Activated CD4-positive, CD25-positive, alpha-beta regulatory T cell (primary cell): ENCODE measurements at regions not wholly inside any gene's neighbourhood (a gene's known extent, or its start where the extent isn't known, plus 50 kb on each side); places are given as distances from the start of the nearest gene placed in this dataset.

Source experiments
- DNase-seq, 4 experiments: peaks; one replicate each; lab custom pipeline; 2025; lab: John Stamatoyannopoulos, UW

- DNase-seq: no peak
Measured at GRCh38 chr20:22861231-22861980, 173.7 kb upstream of the SSTR4 start.

GRCh38 chr20:22861990-22862389 is 173.1 kb upstream of the SSTR4 start:
- DNase-seq: no peak

DNA sequence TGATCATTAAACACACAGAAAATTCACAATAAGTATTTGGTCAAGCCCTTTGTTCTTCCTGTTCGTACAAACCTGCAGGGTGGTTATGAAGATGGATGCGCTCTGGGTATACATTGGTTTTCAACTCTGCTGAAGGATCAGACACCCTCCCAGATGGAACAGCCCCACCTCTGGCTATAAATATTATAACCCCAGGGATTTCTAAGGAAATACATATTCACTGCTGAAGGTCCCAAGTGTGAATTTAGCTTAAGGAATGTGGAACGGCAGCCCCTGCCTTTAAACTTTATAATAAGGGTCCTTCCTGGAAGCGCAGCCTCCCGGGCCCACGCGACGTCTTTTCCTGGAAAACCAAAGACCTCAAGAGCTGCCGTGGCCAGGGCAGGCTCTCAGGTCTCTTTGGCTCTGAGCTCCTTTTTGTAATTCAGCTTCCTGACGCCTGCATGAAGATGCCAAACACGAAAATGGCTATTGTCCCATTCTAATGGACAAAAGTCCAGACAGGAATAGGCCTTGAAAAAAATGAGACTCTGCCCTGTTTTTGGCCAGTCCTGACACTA is 172.4 kb upstream of the SSTR4 start:
- no peak for DNase-seq

DNA sequence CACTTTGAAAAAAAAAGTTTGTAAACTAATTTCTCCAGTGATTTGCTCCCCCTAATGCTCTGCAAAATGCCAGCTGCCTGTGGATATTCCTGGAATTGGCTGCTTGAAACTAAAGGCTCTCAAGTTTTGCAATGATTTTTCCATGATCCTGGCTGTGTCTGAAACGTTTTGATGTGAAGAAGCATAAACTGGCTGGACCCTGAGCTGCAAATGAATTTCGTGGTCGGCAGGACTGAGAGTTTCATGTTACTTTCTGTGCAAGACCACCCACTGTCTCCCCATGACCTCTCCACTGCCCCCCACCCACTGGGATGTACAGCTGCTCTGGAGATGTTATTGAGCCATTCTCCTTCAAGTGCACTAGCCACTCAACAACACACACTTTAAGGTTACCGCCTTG is 171.3 kb upstream of the SSTR4 start:
- DNase-seq: no peak

DNA sequence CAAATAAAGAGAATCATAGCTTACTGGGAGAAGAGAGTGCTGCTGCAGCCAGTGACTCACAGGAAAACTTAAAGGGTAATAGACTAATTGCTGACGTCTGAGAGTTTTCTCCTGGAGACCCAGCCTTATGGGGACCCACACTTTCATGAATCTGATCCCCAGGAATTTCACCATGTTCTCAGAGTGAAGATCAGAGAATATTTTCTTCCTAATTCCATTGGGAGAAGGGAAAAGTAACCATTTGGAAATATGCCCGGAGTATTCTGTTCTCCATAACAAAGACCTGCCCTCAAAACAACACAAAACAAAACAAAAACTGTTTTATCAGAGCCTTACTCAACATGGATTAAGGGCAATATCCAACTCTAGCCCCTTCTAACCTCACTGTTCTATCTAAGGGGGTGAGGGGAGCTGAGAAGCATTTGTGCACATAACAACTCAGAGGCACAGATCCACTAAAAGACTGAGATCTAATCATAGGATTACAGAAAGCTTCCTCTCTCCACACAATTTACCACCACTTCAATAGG is 168.2 kb upstream of the SSTR4 start:
- DNase-seq: no peak

GRCh38 chr20:22878166-22878565 is 156.9 kb upstream of the SSTR4 start:
- no peak for DNase-seq

GRCh38 chr20:22880277-22880676 is 154.8 kb upstream of the SSTR4 start:
- DNase-seq: no peak

DNA sequence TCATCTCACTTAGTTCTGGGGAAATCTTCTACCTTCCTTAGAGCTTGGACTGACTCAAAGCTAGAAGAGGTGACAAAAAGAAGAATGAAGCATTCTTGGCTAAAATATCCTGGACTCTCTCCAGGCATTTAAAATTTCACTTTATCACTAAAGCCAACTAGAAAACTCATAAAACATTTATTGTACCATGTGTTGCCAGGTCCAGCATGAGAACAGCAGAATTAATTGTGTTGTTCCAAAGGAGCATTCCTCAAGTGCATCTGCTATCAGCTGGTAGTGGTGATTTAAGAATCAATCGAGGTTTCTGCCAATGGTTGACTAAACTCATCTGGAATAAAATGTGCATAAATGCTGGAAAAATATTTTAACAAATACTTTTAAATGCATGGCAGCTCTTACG is 147.3 kb upstream of the SSTR4 start:
- no peak for DNase-seq

DNA sequence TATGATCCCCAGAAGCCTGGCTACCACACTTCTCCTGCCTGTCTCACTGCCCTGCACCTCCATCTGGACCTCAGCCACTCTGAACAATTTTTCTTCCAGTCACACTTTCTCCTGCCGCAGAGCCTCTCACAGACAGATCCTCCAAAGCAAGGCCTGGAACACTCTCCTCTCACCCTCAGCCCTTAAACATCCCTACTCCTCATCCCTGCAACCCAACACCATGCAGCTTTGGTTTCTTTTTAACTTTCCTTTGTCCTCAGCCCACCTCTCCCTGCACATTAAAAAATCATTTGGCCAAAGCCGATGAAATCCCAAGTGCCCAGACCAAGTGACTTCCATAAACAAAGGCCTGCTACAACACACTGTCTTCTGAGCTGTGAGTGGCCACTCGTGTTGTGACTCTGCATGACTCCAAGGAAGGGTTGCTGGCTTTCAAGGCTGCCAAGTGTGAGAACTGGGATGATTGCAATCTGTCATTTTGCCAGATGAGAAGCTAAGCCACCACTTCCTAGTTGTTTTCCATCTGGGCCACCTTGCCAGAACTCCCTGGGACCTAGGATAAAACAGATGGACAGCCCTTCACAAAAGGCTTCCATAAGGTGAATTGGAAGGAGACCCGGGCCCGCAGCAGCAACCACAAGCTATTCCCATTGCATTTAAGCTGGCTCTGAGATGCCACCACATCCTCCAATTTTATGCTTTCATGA is 144.4 kb upstream of the SSTR4 start:
- no peak for DNase-seq

DNA sequence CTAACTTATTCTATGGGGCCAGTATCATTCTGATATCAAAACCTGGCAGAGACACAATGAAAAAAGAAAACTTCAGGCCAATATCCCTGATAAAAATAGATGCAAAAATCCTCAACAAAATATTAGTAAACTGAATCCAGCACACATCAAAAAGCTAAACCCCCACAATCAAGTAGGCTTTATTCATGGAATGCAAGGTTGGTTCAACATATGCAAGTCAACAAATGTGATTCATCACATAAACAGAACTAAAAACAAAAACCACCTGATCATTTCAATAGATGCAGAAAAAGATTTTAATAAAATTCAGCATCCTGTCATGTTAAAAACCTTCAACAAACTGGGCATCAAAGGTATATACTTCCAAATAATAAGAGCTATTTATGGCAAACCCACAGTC is 133.9 kb upstream of the SSTR4 start:
- DNase-seq: no peak

GRCh38 chr20:22901921-22902320 is 133.2 kb upstream of the SSTR4 start:
- no peak for DNase-seq

DNA sequence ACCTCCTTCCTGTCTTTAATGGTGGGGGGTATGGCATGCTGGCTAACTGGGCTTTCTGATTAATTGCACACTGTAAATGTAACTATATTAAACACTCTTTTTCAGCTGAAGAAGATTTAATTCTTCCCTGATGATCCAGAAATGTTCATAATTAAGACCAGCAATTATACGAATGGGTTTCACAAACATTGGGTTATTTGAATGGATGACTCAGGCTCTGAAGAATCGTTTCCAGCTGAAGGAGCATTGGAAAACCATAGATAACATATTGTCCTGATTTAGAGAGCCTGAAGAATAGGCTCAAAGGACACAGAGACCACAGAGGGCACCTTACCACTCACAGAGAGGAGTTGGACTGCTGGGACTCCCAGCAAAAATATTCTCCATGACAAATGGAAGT is 130.7 kb upstream of the SSTR4 start:
- DNase-seq: no peak

- DNase-seq: no peak
Measured at GRCh38 chr20:22904905-22905304, 130.2 kb upstream of the SSTR4 start.

DNA sequence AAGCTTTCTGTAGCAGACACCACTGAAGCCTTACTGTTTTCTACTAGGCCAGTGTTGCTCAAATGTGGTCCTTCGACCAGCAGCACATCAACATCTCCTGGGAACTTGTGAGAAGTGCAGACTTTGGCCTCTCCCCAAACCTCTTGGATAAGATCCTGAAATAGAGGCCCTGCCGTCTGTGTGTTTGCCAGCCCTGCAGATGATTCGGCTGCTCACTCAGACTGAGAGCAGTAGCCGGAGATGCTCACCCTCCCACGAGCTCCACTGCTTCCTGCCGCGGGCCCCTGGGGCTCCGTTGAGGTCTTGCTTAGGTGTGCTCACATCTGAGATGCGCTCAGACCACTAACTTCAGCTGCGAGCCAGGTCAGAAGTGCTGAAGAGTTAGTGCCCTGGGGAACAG is 129.5 kb upstream of the SSTR4 start:
- no peak for DNase-seq

DNA sequence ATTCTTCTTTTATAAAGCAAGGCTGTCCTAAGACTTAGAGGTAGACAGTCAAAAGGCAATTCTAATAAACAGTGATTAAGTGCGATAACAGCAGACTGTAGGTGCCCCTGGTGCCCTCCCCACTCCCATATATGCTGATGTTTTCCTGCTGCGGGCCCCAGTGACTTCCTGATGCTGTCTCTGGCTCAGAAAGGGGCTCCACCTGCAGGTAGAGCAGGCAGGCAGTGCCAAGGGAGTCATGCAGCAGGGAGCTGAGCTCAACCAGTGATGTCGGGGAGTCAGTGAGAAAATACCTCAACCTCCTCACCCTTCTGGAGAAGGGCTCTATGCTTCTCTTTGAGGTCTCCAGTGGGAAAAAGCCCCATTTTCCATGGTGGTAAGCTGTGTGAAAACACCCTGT is 126.7 kb upstream of the SSTR4 start:
- no peak for DNase-seq

GRCh38 chr20:22908944-22909343 is 126.2 kb upstream of the SSTR4 start:
- no peak for DNase-seq

DNA sequence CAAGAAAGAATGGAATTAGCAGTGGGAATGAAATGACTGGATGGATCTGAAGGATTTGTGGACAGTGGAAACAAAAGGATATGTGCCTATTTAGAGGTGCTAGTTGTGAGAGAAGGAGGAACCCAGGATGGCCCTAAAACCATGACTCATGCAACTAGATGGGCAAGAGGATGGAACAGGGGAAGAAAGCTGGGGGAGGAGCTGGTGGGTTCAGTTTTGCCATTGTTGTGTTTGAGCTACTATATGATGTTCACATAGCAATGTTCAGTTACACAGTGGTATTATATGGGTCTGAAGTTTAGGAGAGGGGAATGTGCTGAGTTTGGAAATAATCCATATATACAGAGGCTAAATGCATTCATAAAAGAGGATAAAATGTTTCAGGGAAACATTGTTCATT is 125.7 kb upstream of the SSTR4 start:
- DNase-seq: no peak

DNA sequence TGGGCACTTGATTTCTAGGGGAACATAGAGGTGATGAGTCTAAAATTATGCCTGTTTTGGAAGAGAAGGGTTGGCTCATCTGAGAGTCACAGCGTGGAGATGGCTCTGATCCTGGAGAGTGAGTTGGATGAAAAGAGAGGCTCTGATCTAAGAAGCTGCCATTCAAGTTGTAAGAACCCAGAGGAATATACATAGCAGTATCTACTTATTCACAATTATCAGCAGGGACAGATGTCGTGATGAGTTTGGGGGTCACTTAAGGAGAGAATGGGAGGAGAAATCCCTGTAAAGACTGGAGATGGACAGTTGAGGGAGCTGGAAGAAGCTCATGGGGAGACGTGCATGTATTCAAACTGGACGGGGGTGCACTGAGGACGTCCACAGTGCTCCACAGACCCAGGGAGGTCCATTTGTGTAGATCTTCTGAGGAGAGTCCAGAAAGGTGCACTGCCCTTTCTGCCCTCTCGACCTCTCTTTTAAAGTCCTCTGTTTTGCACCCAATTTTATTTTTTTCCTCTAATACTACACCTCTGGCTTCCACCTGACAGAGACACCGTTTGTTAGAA is 124.7 kb upstream of the SSTR4 start:
- DNase-seq: no peak

GRCh38 chr20:22914291-22914690 is 120.8 kb upstream of the SSTR4 start:
- no peak for DNase-seq

DNA sequence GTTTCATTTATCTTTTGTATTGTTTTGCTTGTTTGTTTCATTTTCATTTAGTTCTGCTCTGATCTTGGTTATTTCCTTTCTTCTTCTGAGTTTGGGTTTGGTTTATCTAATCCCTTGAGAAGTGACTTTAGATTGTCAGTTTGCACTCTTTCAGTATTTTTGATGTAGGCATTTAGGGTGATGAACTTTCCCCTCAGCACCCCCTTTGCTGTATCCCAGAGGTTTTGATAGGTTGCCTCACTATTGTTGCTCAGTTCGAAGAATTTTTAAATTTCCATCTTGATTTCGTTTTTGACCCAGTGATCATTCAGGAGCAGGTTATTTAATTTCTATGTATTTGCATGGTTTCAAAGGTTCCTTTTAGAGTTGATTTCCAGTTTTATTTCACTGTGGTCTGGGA is 119.6 kb upstream of the SSTR4 start:
- DNase-seq: no peak

- no peak for DNase-seq
Measured at GRCh38 chr20:22916021-22916842, 118.9 kb upstream of the SSTR4 start.
